ENCODE measurements at regions not wholly inside any gene's neighbourhood (a gene's known extent, or its start where the extent isn't known, plus 50 kb on each side); places are given as distances from the start of the nearest gene placed in this dataset.

- POLR2A ChIA-PET (ENCODE audit: low non-redundant PET) = no interaction called here
- TF ChIP-seq CTCF (conservative IDR thresholded peaks at IDR 0.05; ENCODE audit: low read depth) = no peak
- H3K27ac ChIP-seq = no peak overlapping the region
- peak; percentile 53 for DNase-seq (ENCODE audit: low spot score)
- CTCF ChIA-PET = interaction anchor here (0.7 kb wide), 1 partner anchor 81 kb away, joined by 4 read pairs; no protein-coding TSS in a partner anchor
These were observed 101.1 kb upstream of the THRB start for GRCh38 chr3:24595796-24596195.

GRCh38 chr3:24596626-24597025 lies 102.0 kb upstream of the THRB start:
- POLR2A ChIA-PET (ENCODE audit: low non-redundant PET) = no interaction called here
- H3K27ac ChIP-seq = no peak overlapping the region
- DNase-seq (ENCODE audit: low spot score) = no peak
- TF ChIP-seq CTCF (conservative IDR thresholded peaks at IDR 0.05; ENCODE audit: low read depth) = no peak
- CTCF ChIA-PET = interaction anchor here (0.7 kb wide), 1 partner anchor 82 kb away, joined by 4 read pairs; no protein-coding TSS in a partner anchor

GRCh38 chr3:24598695-24599470 lies 104.2 kb upstream of the THRB start:
- DNase-seq (ENCODE audit: low spot score) = peak; percentile 48
- ChIA-PET CTCF (interaction anchor here (0.6 kb wide), 1 partner anchor 48 kb away, joined by 3 read pairs; no protein-coding TSS in a partner anchor), POLR2A (ENCODE audit: low non-redundant PET) (no interaction called here)
- TF ChIP-seq CTCF (conservative IDR thresholded peaks at IDR 0.05; ENCODE audit: low read depth) = no peak
- H3K27ac ChIP-seq = no peak overlapping the region

- ChIA-PET CTCF (no interaction called here), POLR2A (ENCODE audit: low non-redundant PET) (no interaction called here)
- TF ChIP-seq CTCF (conservative IDR thresholded peaks at IDR 0.05; ENCODE audit: low read depth) = no peak
- DNase-seq (ENCODE audit: low spot score) = no peak
- no peak overlapping the region for H3K27ac ChIP-seq
These were observed 106.7 kb upstream of the THRB start for GRCh38 chr3:24601066-24601939.

GRCh38 chr3:24604215-24604614 lies 109.6 kb upstream of the THRB start:
- POLR2A ChIA-PET (ENCODE audit: low non-redundant PET) = no interaction called here
- no peak overlapping the region for H3K27ac ChIP-seq
- DNase-seq (ENCODE audit: low spot score) = no peak
- TF ChIP-seq CTCF (conservative IDR thresholded peaks at IDR 0.05; ENCODE audit: low read depth) = no peak
- CTCF ChIA-PET = no interaction called here

- no peak for DNase-seq (ENCODE audit: low spot score)
- POLR2A ChIA-PET (ENCODE audit: low non-redundant PET) = no interaction called here
- TF ChIP-seq CTCF (conservative IDR thresholded peaks at IDR 0.05; ENCODE audit: low read depth) = no peak
- no peak overlapping the region for H3K27ac ChIP-seq
- CTCF ChIA-PET = no interaction called here
These were observed 110.9 kb upstream of the THRB start for GRCh38 chr3:24605511-24606028.

Data from RWPE1 (cell line).